Right cardiac atrium (tissue), 5 donors: ENCODE measurements at regions not wholly inside any gene's neighbourhood (a gene's known extent, or its start where the extent isn't known, plus 50 kb on each side); places are given as distances from the start of the nearest gene placed in this dataset.
A peak's percentile ranks its signal among the peaks of the same experiment; 100 is the strongest.

Experiments used
- ATAC-seq, 2 donors: fragments of 200-7000 bp; cut with Tn5 transposase; one replicate each; pipeline versions ENCODE4 v1.8.0 to v1.9.1; 2020; ENCODE audit warnings: moderate library complexity in 2 of 2, mild to moderate bottlenecking in 1 of 2
- DNase-seq, 3 donors: peaks; one replicate each; pipeline ENCODE4 v3.0.0-alpha.2; 2020
- H3K27ac ChIP-seq: one replicate; pipeline ENCODE4 v1.5.1; 2013; ENCODE audit warnings: mild to moderate bottlenecking, low read length, control low read depth, moderate library complexity
- H3K27me3 ChIP-seq: one replicate; pipeline ENCODE4 v1.6.1; 2013; ENCODE audit not compliant: control insufficient read depth, insufficient read depth
- H3K4me1 ChIP-seq: one replicate; pipeline ENCODE4 v1.6.1; 2013; ENCODE audit warnings: low read length; ENCODE audit not compliant: control insufficient read depth, insufficient read depth
- H3K4me3 ChIP-seq: one replicate; pipeline ENCODE4 v1.5.1; 2013; ENCODE audit warnings: low read length, control low read depth
- H3K9me3 ChIP-seq: one replicate; pipeline ENCODE4 v1.6.1; 2013; ENCODE audit warnings: low read length; ENCODE audit not compliant: control insufficient read depth
- WGBS: extraction: QIAGEN DNeasy Blood & Tissue Kit; methylation state at CpG from one replicate; pipeline ENCODE4 v1.1.7; 2013; 5-methylcytosine and 5-hydroxymethylcytosine counted together
- intact Hi-C, 4 donors: fragments of 100-400 bp; cut with DNase I; formaldehyde crosslinking; loops; one replicate each; pipeline versions ENCODE4 v1.11.0 to v1.14.0; 2022 to 2023
- donor health status: healthy with polysubstance abuse.
- donor health status: DM: no; HTN: yes; CAD: no.
- donor health status: DM: no; HTN: no; CAD: no.
- donor health status: DM: no; HTN: yes; CAD: no; lungs with severe emphysema.
- donor health status: DM: yes; HTN: yes; CAD: no.

- no peaks in the 10 kb centered on the region for H3K9me3 ChIP-seq
- H3K27me3 ChIP-seq: no peaks in the 10 kb centered on the region
- H3K27ac ChIP-seq: no peak overlapping the region
- no peaks in the 10 kb centered on the region for H3K4me1 ChIP-seq
- ATAC-seq: no peak
- WGBS: 90% methylated on average over 2 of the region's 2 CpGs
- no peak overlapping the region for H3K4me3 ChIP-seq
- no peak for DNase-seq
- intact Hi-C loops: no loop called here
Measured at GRCh38 chr13:85381082-85381481, 418.1 kb downstream of the SLITRK6 start.

GRCh38 chr13:85379991-85380390 lies 419.2 kb downstream of the SLITRK6 start:
- intact Hi-C loops: no loop called here
- H3K4me3 ChIP-seq: no peak overlapping the region
- no peaks in the 10 kb centered on the region for H3K27me3 ChIP-seq
- 74% methylated on average over 1 of the region's 1 CpG for WGBS
- DNase-seq (no peak), ATAC-seq (no peak)
- H3K27ac ChIP-seq: no peak overlapping the region
- H3K9me3 ChIP-seq: no peaks in the 10 kb centered on the region
- no peaks in the 10 kb centered on the region for H3K4me1 ChIP-seq

- no peaks in the 10 kb centered on the region for H3K4me1 ChIP-seq
- 51% methylated on average over 3 of the region's 3 CpGs for WGBS
- H3K9me3 ChIP-seq: no peaks in the 10 kb centered on the region
- intact Hi-C loops: no loop called here
- DNase-seq (no peak), ATAC-seq (no peak)
- H3K4me3 ChIP-seq: no peak overlapping the region
- no peak overlapping the region for H3K27ac ChIP-seq
- H3K27me3 ChIP-seq: no peaks in the 10 kb centered on the region
Measured at GRCh38 chr13:85379433-85379832, 419.8 kb downstream of the SLITRK6 start.

DNA sequence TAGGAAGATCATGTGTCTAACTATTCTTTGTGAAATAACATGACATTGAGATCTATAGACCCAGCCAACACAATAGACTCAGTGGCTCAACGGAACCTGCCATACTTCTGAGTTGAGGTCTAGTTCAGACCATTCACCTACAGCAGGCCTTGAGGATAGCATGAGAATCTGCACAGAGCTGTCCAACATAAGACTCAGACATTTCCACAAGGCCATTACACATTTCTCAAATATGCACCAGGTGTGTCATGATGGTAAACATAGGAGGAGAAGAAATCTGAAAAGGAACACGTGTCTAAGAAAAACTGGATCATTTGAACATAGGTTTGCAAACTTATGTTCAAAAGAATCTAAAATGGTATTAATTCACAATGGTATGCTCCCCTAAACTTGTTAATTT lies 421.4 kb downstream of the SLITRK6 start:
- Histone ChIP-seq H3K4me1 (no peaks in the 10 kb centered on the region), H3K9me3 (no peaks in the 10 kb centered on the region), H3K27me3 (no peaks in the 10 kb centered on the region), H3K4me3 (no peak overlapping the region), H3K27ac (no peak overlapping the region)
- intact Hi-C loops: no loop called here
- ATAC-seq (no peak), DNase-seq (no peak)
- WGBS: 78% methylated on average over 2 of the region's 2 CpGs

DNA sequence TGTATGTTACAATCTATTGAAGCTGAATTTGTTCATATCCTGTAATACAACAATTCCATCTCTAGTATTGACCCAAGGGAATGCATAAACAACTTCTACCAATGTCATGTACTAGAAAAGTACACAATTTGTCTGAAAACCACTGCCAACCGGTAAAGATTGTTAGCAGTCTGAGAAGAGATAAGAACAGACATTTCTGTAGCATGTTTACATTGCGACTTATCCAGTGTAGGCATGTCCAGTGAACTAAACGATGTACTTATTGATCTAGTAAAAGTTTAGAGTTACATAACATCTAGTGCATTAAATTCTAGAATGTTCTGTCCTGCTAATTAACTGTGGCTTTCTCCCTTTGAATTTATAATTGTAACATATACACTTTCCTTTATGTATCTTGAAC lies 425.9 kb downstream of the SLITRK6 start:
- ATAC-seq (no peak), DNase-seq (no peak)
- Histone ChIP-seq H3K4me3 (no peak overlapping the region), H3K9me3 (no peaks in the 10 kb centered on the region), H3K27ac (no peak overlapping the region), H3K4me1 (no peaks in the 10 kb centered on the region), H3K27me3 (no peaks in the 10 kb centered on the region)
- intact Hi-C loops: no loop called here
- WGBS: 52% methylated on average over 3 of the region's 3 CpGs

- no peak overlapping the region for H3K4me3 ChIP-seq
- DNase-seq: no peak
- no peaks in the 10 kb centered on the region for H3K27me3 ChIP-seq
- H3K9me3 ChIP-seq: no peaks in the 10 kb centered on the region
- H3K27ac ChIP-seq: no peak overlapping the region
- intact Hi-C loops: no loop called here
- no peak for ATAC-seq
- H3K4me1 ChIP-seq: no peaks in the 10 kb centered on the region
Measured at GRCh38 chr13:85371254-85371653, 428.0 kb downstream of the SLITRK6 start.

DNA sequence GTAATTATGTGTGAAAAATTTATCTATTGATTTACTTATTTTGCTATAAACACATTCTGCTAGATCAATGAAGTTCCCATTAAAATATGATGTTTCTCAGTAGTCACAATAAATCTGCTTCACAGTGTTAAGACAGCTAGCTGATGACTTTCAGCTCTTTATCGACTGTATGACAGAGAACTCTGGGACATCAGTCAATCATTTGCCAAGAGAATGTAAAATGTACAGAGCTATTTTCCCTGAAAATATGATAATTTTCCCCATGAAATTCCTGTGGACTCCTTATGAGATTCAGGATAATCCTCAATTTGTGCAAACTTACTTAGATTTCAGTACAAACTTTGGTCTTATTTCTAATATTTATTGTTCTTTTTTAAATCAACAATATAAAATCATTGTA lies 430.5 kb downstream of the SLITRK6 start:
- no peaks in the 10 kb centered on the region for H3K4me1 ChIP-seq
- intact Hi-C loops: no loop called here
- H3K27ac ChIP-seq: no peak overlapping the region
- 91% methylated on average over 1 of the region's 1 CpG for WGBS
- DNase-seq (no peak), ATAC-seq (no peak)
- no peak overlapping the region for H3K4me3 ChIP-seq
- no peaks in the 10 kb centered on the region for H3K9me3 ChIP-seq
- H3K27me3 ChIP-seq: no peaks in the 10 kb centered on the region

DNA sequence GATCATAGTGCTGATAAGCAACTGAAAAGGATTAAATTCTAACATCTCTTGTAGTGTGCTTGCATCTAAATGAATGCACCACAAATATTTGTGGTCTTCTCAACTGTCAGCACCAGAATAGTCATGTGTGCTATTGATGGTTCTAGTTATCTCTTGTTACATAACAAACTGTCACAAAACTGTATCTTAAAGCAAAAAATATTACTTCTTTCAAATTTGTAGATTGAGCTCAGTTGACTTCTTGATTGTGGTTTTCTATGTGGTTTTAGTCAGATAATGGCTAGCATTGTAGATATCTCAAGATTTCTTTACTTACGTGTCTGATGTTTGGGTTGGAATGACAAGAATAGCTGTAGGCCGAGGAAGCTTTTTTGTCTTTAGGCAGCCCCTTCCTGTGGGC lies 431.3 kb downstream of the SLITRK6 start:
- no peaks in the 10 kb centered on the region for H3K4me1 ChIP-seq
- no peaks in the 10 kb centered on the region for H3K9me3 ChIP-seq
- no peak overlapping the region for H3K27ac ChIP-seq
- ATAC-seq (no peak), DNase-seq (no peak)
- WGBS: 49% methylated on average over 2 of the region's 2 CpGs
- no peak overlapping the region for H3K4me3 ChIP-seq
- intact Hi-C loops: no loop called here
- H3K27me3 ChIP-seq: no peaks in the 10 kb centered on the region

GRCh38 chr13:85366759-85367417 lies 432.3 kb downstream of the SLITRK6 start:
- intact Hi-C loops: no loop called here
- no peak overlapping the region for H3K27ac ChIP-seq
- no peak for DNase-seq
- WGBS: 57% methylated on average over 5 of the region's 5 CpGs
- H3K27me3 ChIP-seq: no peaks in the 10 kb centered on the region
- no peak overlapping the region for H3K4me3 ChIP-seq
- H3K4me1 ChIP-seq: no peaks in the 10 kb centered on the region
- no peaks in the 10 kb centered on the region for H3K9me3 ChIP-seq
- ATAC-seq: no peak

DNA sequence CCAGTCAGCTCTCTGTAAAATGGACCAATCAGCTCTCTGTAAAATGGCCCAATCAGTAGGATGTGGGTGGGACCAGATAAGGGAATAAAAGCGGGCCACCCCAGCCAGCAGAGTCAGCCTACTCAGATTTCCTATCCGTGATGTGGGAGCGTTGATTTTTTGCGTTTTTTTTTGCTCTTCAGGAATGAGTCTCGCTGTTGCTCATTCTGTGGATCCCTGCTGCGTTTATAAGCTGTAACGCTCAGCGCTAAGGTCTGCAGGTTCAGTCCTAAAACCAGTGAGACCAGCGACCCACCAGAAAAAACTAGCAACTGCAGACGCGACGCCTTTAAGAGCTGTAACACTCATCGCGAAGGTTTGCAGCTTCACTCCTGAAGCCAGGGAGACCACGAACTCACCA lies 435.7 kb downstream of the SLITRK6 start:
- Histone ChIP-seq H3K4me3 (no peak overlapping the region), H3K9me3 (no peaks in the 10 kb centered on the region), H3K4me1 (no peaks in the 10 kb centered on the region), H3K27ac (no peak overlapping the region), H3K27me3 (no peaks in the 10 kb centered on the region)
- WGBS: 93% methylated on average over 15 of the region's 15 CpGs
- DNase-seq (no peak), ATAC-seq (no peak)
- intact Hi-C loops: no loop called here

- DNase-seq (peak in 1 of 3 donors; percentile 22), ATAC-seq (no peak)
- Histone ChIP-seq H3K4me1 (no peaks in the 10 kb centered on the region), H3K4me3 (no peak overlapping the region), H3K9me3 (no peaks in the 10 kb centered on the region), H3K27me3 (no peaks in the 10 kb centered on the region), H3K27ac (no peak overlapping the region)
- WGBS: 89% methylated on average over 29 of the region's 29 CpGs
- intact Hi-C loops: no loop called here
Measured at GRCh38 chr13:85362980-85363379, 436.2 kb downstream of the SLITRK6 start.

GRCh38 chr13:85347251-85347650 lies 452.0 kb downstream of the SLITRK6 start:
- 80% methylated on average over 5 of the region's 5 CpGs for WGBS
- intact Hi-C loops: no loop called here
- Histone ChIP-seq H3K4me1 (no peaks in the 10 kb centered on the region), H3K9me3 (no peaks in the 10 kb centered on the region), H3K4me3 (no peak overlapping the region), H3K27me3 (no peaks in the 10 kb centered on the region), H3K27ac (no peak overlapping the region)
- DNase-seq: no peak
- ATAC-seq: no peak
